ENCODE measurements at regions not wholly inside any gene's neighbourhood (a gene's known extent, or its start where the extent isn't known, plus 50 kb on each side); places are given as distances from the start of the nearest gene placed in this dataset.
"Not testable (repeated sequence)": the region's sequence is repeated elsewhere in the genome, so short reads cannot be mapped to it uniquely, and the experiment has no call there.

DNA sequence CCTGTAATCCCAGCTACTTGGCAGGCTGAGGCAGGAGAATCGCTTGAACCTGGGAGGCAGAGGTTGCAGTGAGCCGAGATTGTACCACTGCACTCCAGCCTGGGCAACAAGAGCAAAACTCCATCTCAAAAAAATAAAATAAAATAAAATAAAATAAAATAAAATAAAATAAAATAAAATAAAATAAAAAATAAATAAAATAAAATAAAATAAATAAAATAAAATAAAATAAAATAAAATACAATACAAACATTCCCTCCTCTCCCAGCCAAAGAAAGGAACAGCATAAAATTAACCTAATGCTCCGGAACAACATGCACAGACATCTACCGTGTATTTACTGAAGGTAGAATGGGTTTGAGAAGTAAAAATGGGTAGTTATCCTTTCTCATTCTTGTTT lies 521.9 kb upstream of the FAM174A start:
- not testable (repeated sequence) for DNase-seq

GRCh38 chr5:100011160-100011559 lies 524.0 kb upstream of the FAM174A start:
- DNase-seq, result not testable (repeated sequence)

- DNase-seq, result no peak
Measured at GRCh38 chr5:100004969-100005368, 530.2 kb upstream of the FAM174A start.

DNA sequence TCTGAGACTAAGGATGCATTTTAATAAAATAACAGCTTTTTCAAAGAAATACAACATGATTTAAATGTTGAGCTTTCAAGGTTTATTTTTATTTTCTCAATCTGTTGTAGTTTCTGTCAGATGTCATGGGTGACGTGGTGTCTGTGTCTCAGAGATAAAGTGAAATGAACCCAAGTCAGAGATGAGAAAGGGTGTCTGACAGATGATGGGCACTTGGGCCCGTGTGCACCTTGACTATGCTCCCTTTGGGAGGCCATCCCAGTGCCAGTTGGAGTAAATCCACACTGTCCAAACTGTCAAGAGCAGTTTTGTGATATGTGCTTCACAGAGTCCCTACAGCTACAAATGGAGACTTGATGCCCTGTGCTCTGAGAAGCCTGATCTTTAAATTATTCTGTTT lies 536.9 kb upstream of the FAM174A start:
- no peak for DNase-seq

DNA sequence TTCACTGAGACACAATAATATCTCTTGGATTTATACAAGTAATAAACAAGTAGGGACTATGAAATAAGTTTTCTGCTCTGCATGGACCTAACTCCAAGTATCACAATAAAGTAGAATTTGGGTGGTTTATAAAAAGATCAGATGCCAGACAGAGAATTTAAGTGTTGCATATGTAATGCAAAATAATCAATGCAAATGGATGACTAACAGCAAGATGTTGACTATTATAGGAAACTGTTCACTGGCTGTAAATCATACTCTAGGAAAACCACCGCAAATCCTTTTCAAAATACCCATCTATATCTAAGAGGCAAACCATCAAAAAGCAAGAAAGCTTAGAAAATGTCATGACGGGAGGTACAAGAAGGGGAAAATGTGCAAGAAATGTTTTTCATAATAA lies 539.8 kb upstream of the FAM174A start:
- no peak for DNase-seq

DNA sequence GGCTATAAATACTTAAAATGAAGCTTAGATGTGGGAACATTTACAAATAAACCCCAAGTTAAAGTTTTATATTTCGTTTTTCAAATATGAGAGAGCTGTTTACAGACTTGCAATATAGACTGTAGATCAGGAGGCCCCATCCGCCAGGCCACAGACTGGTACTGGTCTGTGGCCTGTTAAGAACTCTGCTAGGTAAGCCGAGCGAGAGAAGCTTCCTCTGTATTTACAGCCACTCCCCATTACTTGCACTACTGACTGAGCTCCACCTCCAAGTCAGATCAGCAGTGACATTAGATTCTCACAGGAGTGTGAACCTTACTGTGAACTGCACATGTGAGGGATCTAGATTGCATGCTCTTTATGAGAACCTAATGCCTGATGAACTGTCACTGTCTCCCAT lies 561.4 kb upstream of the FAM174A start:
- DNase-seq, result no peak

- DNase-seq, result no peak
Measured at GRCh38 chr5:99955962-99956361, 579.2 kb upstream of the FAM174A start.

DNA sequence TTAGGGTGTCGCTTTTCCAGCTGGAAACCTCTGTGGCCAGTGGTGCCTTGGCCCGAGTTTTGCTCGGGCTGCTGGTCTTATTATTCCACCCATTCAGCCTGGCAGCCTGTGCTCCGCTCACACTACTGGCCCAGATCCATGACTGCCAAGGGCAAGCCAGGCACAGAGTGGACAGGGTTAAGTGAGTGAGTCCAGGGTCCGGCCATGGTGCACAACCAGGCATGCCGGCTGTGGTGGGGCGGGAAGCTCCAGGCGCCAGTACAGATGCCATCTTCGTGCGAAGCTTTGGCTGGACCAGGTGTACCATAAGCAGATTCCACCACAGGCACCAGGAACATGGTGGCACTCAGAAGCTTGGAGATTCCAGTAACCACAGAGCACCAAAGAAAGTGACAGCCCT lies 580.2 kb upstream of the FAM174A start:
- DNase-seq, result no peak

GRCh38 chr5:99949969-99950524 lies 585.1 kb upstream of the FAM174A start:
- no peak for DNase-seq

- no peak for DNase-seq
Measured at GRCh38 chr5:99949361-99949760, 585.8 kb upstream of the FAM174A start.

DNA sequence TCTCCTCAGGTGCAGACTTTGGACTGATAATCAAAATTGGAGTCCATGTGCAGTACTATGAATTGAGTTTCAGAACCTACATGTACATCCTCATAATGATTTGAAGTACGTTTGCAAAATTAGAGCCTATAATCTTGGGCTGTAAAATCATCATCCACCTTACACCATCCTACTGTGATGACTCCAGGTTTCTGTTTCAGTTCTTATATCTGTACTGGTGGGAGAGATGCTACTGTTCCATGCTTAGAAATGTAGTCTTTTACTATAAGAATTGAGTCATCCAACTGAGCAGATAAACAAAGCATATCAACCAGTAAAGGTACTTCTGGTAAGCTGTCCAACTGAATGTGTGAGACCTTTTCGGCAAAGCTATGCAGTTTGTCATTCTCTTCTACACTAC lies 586.3 kb upstream of the FAM174A start:
- DNase-seq, result no peak

GRCh38 chr5:99945478-99946442 lies 589.4 kb upstream of the FAM174A start:
- no peak for DNase-seq

GRCh38 chr5:99940540-99940939 lies 594.6 kb upstream of the FAM174A start:
- no peak for DNase-seq

GRCh38 chr5:99936911-99937310 lies 598.3 kb upstream of the FAM174A start:
- DNase-seq, result no peak

DNA sequence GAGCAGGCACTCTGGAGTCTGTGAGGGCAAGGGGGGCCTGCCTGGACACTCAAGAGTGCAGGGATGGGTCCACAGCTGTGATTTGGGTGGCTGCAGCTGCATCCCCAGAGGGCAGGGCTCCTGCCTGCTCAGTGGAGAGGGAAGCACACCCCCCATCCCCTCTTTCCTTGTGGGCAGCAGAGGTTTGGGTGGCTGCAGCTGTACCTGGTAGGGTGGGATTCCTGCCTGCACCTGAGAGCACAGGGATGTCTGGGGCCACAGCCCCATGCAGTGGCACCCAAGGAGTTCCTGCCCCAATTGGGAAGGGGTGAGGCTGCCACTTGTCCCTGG lies 605.4 kb upstream of the FAM174A start:
- no peak for DNase-seq

- DNase-seq, result no peak
Measured at GRCh38 chr5:99929067-99929805, 605.9 kb upstream of the FAM174A start.

DNA sequence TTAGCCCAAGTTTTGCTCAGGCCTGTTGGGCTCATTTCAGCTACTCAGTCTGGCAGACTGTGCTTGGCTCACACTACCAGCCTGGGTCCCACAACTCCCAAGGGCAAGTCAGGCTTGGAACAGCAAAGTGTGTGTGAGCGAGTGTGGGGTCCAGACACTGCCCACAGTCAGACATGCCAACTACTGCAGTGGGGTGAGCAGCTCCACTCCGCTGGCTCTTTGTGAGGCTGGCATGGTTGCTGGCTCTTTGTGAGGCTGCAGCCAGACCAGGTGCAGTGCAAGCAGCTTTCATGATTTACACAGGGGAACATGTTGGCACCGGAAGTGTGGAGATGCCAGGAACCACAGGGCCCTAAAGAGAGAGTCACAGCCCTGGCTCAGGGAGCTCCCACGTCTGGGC lies 606.7 kb upstream of the FAM174A start:
- DNase-seq, result no peak

- no peak for DNase-seq
Measured at GRCh38 chr5:99926463-99926862, 608.7 kb upstream of the FAM174A start.

DNA sequence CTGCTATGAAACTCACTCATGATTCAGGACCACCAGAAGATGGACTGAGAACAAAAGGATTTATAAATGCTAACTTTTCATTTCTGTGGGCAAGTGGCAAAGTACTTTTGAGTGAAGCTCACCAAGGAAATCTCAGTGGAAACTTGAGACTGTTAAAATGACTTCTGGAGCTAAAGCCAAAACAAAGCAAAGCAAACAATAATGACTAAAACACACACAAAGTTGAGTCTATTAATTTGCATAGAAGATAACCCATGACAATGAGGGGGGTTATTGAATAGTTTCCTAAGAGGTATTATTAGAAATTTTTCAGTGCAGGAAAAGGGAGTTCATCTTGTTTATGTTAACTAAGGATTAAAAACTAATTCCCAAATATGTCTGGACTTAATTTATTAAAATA lies 612.8 kb upstream of the FAM174A start:
- no peak for DNase-seq

GRCh38 chr5:99911971-99912370 lies 623.2 kb upstream of the FAM174A start:
- no peak for DNase-seq

GRCh38 chr5:99906776-99907175 lies 628.4 kb upstream of the FAM174A start:
- DNase-seq, result no peak

GRCh38 chr5:99901972-99902371 lies 633.2 kb upstream of the FAM174A start:
- no peak for DNase-seq

DNA sequence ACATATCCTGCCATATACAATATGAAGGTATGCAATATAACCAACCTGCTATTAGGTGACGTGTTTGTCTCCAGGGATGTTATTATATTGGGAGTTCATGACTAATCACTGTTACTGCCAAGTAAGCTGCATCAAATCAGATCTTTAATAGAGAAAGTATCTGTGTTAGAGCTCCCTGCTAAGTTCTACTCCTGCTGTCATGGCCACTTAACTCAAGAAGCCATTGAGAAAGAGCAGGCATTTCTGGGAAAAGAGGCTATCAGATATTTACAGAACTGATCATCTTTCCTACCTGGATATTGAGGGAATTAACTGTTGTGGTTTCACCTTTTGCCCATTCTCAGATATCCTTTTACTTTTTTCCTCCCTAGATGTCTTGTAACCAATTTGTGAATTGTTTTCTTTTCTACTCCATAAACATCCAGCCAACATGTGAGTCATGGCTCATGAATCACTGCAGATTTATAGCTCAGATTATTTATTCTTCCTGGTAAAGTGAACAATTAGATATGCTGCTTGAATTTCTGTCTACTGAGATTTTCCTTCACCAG lies 634.8 kb upstream of the FAM174A start:
- no peak for DNase-seq

Measured in CD4-positive, alpha-beta T cell treated with Interleukin-17A for 1 hour (primary cell).